GM19372 (cell line): ENCODE measurements at regions not wholly inside any gene's neighbourhood (a gene's known extent, or its start where the extent isn't known, plus 50 kb on each side); places are given as distances from the start of the nearest gene placed in this dataset.

Experiments used
- ATAC-seq: cut with Tn5 transposase; IDR thresholded peaks from one replicate; pipeline ENCODE4 v1.9.1; 2021; ENCODE audit warnings: mild to moderate bottlenecking, low read depth, moderate library complexity; ENCODE audit not compliant: unreplicated experiment

- ATAC-seq, result no peak
These were observed 98.8 kb downstream of the ADRA2C start for GRCh38 chr4:3864742-3865721.

- no peak for ATAC-seq
These were observed 100.0 kb downstream of the ADRA2C start for GRCh38 chr4:3865986-3866812.

GRCh38 chr4:3866813-3867129 lies 100.6 kb downstream of the ADRA2C start:
- ATAC-seq, result no peak

GRCh38 chr4:3867403-3868100 lies 101.4 kb downstream of the ADRA2C start:
- no peak for ATAC-seq

- ATAC-seq, result no peak
These were observed 102.3 kb downstream of the ADRA2C start for GRCh38 chr4:3868211-3869173.

- ATAC-seq, result no peak
These were observed 103.0 kb downstream of the ADRA2C start for GRCh38 chr4:3869174-3869572.

- no peak for ATAC-seq
These were observed 103.7 kb downstream of the ADRA2C start for GRCh38 chr4:3869661-3870566.

GRCh38 chr4:3870567-3870962 lies 104.4 kb downstream of the ADRA2C start:
- no peak for ATAC-seq

- no peak for ATAC-seq
These were observed 105.1 kb downstream of the ADRA2C start for GRCh38 chr4:3871181-3871852.

GRCh38 chr4:3871881-3872833 lies 106.0 kb downstream of the ADRA2C start:
- ATAC-seq, result no peak

- no peak for ATAC-seq
These were observed 106.7 kb downstream of the ADRA2C start for GRCh38 chr4:3872834-3873313.

GRCh38 chr4:3873408-3874027 lies 107.3 kb downstream of the ADRA2C start:
- ATAC-seq, result no peak

- ATAC-seq, result no peak
These were observed 107.8 kb downstream of the ADRA2C start for GRCh38 chr4:3874028-3874415.

GRCh38 chr4:3874525-3875110 lies 108.4 kb downstream of the ADRA2C start:
- ATAC-seq, result no peak

- ATAC-seq, result no peak
These were observed 109.3 kb downstream of the ADRA2C start for GRCh38 chr4:3875466-3875865.
